NT2/D1 (cell line): ENCODE measurements at regions not wholly inside any gene's neighbourhood (a gene's known extent, or its start where the extent isn't known, plus 50 kb on each side); places are given as distances from the start of the nearest gene placed in this dataset.

Experiments
- SUZ12 ChIP-seq: IDR thresholded peaks from 2 replicates; pipeline ENCODE4 v1.6.1; 2011; ENCODE audit not compliant: insufficient read length, insufficient read depth; ENCODE audit errors: extremely low read depth
- YY1 ChIP-seq: IDR thresholded peaks from 2 replicates; pipeline ENCODE4 v1.6.1; 2011; ENCODE audit not compliant: insufficient read length, insufficient read depth
- ZNF274 ChIP-seq: IDR thresholded peaks from 2 replicates; pipeline ENCODE4 v1.6.1; 2011; ENCODE audit warnings: mild to moderate bottlenecking, low read depth, low read length

GRCh38 chr4:165711912-165712311 is 161.1 kb upstream of the TLL1 start:
- TF ChIP-seq YY1 (no peak), ZNF274 (no peak), SUZ12 (no peak)
